ENCODE measurements at regions not wholly inside any gene's neighbourhood (a gene's known extent, or its start where the extent isn't known, plus 50 kb on each side); places are given as distances from the start of the nearest gene placed in this dataset.

DNA sequence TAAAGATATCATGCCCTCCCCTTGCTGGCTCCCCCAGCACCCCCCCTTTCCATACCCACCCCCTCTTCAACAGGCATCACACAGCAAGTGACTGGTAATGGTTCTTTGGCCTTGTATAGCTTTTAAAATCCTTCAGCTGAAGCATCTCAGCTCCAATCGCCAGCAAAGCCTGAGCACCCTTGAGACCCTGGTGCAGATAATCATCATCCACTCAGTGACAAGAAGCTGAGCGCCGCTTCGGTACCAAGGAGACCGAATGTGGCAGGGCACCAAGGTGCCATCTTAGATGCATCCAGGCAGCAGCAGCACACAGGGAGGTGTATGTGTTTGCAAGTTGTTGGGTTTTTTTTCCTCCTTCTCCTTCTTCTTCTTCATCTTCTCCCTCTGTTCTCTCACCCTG, 232.7 kb downstream of the BCL11A start:
- no peak for DNase-seq (ENCODE audit: low spot score)

DNA sequence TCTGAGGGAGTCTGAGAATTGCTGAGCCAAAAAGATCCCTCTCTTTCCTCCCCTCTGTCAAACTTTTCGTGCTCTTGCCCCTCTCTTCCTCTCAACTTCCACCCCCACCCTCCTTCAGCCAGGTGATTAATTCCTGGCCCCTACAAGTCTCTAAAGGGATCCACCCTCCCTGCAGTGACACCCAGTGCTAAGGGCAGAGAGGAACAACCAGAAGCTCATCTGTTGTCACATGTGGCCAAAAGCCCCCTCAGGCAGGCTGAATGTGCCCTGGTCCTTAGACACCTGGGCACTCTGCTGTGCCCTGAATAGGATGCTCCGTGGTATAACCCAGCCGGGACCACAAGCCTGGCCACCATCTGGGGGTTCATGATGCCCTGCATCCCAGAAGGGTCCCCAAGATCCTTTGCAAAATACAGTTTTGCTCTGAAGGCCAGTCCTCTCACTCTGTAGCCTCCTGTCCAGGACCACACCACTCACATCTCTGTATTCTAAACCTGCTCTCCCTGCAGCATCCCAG, 234.4 kb downstream of the BCL11A start:
- no peak for DNase-seq (ENCODE audit: low spot score)

- DNase-seq (ENCODE audit: low spot score), result no peak
These were observed 234.9 kb downstream of the BCL11A start for GRCh38 chr2:60318544-60318943.

- no peak for DNase-seq (ENCODE audit: low spot score)
These were observed 235.6 kb downstream of the BCL11A start for GRCh38 chr2:60317844-60318243.

- DNase-seq (ENCODE audit: low spot score), result no peak
These were observed 236.4 kb downstream of the BCL11A start for GRCh38 chr2:60317034-60317386.

- no peak for DNase-seq (ENCODE audit: low spot score)
These were observed 236.9 kb downstream of the BCL11A start for GRCh38 chr2:60316381-60317033.

GRCh38 chr2:60313470-60314172, 239.8 kb downstream of the BCL11A start:
- DNase-seq (ENCODE audit: low spot score), result no peak

DNA sequence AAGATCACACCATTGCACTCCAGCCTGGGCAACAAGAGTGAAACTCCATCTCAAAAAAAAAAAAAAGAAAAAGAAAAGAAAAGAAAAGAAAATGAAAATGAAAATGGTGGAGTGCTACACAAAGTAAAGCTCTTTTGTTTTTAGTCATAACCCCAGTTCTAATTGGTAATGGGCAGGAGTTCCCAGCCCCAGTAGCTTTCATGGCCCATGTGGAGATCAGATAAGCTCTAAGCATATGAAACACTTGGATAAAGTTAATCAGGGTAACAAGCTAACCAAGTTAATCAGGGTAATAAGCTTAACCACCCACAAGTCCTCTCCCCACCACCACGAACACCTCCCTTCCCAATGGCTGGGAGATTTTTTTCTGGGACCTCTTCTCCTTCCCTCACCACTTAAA, 240.8 kb downstream of the BCL11A start:
- no peak for DNase-seq (ENCODE audit: low spot score)

- no peak for DNase-seq (ENCODE audit: low spot score)
These were observed 241.9 kb downstream of the BCL11A start for GRCh38 chr2:60311524-60311923.

DNA sequence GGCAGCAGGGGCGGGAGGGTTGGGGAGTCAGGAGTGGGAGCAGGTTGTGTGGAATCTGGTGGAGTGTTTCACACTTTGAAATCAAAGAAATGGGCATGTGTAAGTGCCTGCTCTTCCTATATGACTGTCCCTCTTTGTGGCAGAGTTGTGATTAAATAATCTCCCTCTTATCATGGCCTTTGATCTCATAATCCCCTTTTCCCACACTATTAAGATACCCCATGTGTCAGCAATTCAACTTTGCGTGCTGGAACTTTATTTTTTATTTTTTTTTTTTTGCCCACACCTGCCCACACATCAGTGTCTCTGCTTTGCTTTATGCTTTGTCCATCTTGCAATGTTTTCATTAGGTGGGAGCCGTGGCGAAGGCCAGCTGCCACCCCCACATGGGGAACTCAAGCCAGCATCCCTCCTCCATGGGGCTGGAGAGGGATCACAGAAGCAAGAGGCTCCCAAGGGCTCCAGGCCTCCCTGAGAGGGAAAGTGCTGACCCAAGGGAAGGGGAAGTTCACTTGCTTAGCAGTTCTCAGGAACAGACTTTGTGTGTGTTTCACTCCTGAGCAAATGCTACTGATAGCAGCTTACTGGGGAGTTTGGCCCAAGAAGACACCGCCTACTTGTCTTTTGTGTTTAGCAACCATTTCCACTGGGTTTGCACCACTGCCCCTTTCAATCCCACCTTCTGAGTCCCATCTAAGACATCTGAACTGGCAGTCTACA, 243.4 kb downstream of the BCL11A start:
- DNase-seq (ENCODE audit: low spot score), result no peak

DNA sequence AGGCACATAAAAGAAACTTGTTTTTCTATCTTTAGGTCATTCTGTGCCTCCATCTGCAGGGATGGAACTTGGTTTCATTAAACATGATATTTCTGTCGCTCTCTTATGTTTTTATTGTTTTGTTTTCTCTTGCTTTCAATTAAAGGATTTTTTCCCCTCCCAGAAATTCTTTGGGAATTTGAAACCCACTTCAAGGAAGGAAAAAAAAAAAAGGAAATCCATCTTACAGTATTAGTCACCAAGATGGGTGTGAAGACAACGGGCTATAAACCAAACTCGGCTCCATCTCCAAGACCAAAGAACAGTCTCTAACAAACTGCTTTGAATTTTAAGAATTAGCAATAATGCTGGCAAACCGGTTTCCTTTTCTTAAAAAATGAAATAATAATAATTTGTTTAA, 244.1 kb downstream of the BCL11A start:
- no peak for DNase-seq (ENCODE audit: low spot score)

GRCh38 chr2:60306267-60306861, 247.1 kb downstream of the BCL11A start:
- DNase-seq (ENCODE audit: low spot score), result no peak

DNA sequence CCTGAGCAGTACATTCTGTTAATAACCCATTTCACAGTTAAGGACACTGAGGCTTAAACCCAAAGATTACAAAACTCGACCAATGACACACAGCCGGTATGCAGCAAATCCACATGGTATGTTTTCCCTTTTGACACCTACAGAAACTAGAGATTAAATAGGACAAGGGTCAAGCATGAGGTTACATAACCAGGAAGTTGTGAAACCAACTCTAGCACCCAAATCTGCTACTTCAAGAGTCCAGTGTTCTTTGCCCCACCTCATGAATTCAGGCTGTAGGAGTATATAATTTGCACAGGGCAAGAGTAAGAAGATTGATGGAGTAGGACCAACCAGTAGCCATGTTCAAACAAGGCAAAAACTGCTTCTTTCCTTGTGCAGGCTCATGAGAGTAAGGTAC, 249.8 kb downstream of the BCL11A start:
- no peak for DNase-seq (ENCODE audit: low spot score)

- no peak for DNase-seq (ENCODE audit: low spot score)
These were observed 250.9 kb downstream of the BCL11A start for GRCh38 chr2:60302377-60303126.

DNA sequence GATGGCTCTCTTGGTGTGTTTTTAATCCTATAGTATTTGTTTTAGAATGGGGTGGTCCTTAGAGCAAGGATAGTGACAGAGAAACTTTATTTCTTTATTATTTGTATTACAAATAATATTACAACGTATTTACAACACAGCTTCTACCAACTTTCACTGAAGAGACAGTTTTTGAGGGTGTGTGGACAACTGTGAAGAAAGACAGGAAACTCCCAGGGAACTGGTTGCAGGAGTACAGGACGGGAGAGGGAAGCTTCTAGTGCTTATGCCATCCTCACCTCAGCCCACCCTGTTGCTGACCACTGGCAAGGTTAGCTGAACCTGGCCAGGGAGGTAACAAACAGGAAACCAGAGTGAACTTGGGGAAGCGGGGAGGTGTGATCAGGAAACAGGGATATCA, 251.7 kb downstream of the BCL11A start:
- no peak for DNase-seq (ENCODE audit: low spot score)

DNA sequence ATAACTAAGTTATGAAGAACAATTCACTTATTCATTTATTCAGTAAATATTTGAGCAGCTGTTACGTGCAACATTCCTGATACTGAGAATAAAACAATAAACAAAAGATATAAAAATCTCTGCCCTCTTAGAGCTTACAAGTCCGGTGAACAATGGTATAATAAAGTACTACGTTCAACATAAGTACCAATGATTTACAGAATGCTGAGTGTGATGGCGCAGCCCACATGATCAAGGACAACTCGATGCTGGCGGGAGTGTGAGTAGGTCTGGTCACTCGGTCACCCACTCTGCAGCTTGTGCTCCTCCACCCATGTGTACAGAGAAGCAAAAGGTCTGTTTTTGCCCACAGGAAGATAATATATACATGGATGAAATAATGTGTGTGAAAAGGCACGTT, 254.3 kb downstream of the BCL11A start:
- DNase-seq (ENCODE audit: low spot score), result no peak

GRCh38 chr2:60298006-60298696, 255.3 kb downstream of the BCL11A start:
- no peak for DNase-seq (ENCODE audit: low spot score)

DNA sequence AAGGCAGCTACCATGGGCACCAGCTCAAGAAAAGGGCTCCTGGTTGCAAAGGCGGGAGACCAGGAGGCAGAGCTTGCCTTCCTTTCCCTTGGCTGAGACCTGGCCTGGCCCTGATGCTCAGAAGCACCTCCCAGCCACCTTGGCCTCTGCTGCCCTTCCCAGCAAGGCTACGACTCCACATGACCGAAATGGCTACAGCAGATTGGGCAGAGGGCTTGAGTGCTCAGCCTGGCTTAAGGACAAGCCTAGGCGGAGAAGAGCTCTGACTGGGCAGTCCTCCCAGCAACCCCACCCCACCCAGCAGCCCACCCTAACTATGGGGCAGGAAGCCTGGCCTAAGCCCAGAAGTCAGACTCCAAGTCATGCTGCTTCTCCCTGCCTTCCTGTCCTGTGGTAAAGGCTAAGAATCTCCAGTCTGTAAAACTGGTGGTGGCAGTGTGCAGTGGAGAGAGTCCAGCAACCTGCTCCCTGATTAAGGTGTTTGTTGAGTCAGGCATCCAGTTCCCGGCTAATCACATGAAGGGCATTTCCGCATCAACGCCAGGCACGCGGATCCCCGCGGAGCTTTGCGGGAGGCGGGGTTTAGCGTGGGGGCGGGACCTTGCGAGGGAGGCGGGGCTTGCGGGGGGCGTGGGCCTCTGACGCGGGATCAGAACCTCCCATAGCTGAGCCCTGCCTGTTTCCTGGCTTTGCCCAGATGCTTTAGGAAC, 256.0 kb downstream of the BCL11A start:
- DNase-seq (ENCODE audit: low spot score), result no peak

GRCh38 chr2:60296219-60296955, 257.1 kb downstream of the BCL11A start:
- DNase-seq (ENCODE audit: low spot score), result no peak

DNA sequence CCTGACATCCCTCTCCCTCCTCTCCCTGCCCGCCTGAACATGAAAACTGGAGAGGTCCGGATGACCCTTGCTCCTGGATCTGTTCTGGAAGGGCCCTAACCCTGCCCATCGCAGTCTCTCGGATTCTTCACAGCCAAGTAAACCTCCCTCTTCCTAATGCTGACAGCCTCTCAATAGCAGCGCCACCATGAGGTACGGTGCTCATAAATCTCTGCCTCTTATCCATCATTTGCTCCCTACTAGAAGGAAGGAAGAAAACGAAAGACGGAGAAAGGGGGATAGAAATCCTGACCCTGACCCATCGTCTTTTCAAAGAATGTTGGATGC, 257.9 kb downstream of the BCL11A start:
- no peak for DNase-seq (ENCODE audit: low spot score)
